Ecto neural progenitor cell (in vitro differentiated cells): ENCODE measurements at regions not wholly inside any gene's neighbourhood (a gene's known extent, or its start where the extent isn't known, plus 50 kb on each side); places are given as distances from the start of the nearest gene placed in this dataset.

Source experiments
- DNase-seq: peaks from one replicate; pipeline ENCODE4 v3.0.0-alpha.2; 2018; ENCODE audit warnings: low spot score

DNA sequence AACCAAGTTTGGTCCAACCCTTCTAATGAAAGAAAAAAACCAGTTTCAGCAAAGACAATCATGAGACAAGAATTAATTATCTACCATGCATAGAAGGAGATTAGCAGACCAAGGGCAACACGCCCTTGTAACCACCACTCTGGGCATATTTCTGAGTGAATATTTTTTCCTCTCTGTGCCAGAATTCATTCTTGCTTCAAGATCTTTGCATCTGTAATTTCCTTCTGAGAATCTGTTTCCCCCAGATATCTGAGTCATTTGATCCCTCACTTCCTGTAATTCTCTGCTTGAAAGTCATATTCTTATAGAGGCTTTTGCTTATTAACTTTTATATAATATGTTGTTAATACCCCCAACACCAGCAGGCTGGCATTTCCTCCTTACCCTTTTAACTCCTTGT lies 243.7 kb downstream of the SLC16A7 start:
- DNase-seq = no peak

DNA sequence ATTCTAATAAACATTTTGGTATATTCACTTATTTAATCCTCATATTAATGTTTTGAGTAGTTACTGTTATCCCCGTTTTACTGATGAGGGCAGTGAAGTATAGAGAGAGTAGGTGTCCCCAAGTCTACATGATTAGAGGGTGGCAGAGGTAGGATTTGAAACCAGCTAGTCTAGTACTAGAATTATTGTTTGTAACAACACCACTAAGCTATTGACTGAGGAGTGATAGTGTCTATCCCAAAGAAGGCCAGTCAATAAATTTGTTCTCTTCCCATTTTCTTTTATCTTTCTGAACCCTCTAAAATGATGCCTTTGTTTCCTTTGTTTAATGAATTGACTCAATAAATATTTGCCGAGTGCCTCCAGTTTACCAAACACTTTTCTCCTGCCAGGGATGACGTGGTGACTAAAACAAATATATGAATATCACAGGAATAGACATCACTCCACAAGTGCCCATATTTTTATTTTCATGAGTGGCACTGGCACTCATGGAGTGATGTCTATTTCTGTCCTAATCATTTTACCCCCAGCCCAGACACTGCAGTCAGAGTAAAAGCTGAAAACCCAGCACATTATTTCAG lies 247.5 kb downstream of the SLC16A7 start:
- no peak for DNase-seq

DNA sequence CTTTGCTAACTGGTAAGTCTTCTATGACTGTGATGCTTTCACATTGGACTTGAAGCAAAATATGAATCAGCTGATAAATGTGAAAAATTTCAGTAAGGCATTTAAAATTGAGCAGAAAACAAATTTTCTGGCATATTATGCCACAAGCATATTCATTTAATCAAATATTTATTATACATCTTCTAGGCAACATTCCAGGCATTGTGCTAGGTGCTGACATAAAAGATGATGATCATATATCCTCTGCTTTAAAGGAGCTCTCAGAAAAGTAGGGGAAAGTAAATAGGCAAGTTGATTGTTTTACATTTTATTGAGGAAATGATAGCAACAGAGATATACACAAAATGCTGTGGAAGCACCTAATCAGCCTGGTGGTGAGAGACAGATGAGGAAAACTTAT lies 248.9 kb downstream of the SLC16A7 start:
- DNase-seq = no peak

DNA sequence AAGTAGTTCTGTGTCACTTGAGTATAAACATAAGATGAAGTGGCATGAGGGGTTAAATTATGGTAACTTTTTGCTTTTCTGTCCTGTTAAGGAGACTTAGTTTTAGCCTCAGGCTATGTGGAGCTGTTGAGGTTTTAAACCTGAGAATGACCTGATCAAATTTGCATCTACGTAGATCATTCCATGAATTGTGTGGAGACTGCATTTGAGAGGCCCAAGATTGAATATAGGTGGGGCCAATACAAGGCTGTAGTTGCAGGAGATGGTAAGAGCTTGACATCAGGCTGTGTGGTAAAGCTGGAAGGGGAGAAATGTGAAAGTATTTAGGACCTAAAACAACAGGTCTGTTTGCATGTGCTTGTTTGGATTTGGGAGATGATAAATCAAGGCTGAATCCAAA lies 249.5 kb downstream of the SLC16A7 start:
- DNase-seq = no peak

DNA sequence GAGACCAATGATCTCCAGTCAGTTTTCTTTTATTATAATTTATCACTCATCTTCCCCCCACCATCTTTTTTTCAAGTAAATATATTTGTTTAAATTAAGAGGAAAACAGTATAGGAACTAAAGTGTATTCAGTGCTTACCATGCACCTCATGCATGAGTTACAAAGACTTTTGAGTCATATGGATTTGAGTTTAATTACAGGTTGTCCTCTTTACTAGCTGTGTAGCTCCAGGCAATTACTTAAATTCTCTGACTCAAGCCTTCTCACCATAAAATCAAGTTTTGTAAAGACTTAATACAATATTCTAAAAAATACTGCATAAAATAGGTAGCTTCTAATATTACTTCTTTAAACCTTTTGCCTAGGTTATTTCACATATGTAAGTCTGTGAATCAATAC lies 251.3 kb downstream of the SLC16A7 start:
- DNase-seq = no peak

DNA sequence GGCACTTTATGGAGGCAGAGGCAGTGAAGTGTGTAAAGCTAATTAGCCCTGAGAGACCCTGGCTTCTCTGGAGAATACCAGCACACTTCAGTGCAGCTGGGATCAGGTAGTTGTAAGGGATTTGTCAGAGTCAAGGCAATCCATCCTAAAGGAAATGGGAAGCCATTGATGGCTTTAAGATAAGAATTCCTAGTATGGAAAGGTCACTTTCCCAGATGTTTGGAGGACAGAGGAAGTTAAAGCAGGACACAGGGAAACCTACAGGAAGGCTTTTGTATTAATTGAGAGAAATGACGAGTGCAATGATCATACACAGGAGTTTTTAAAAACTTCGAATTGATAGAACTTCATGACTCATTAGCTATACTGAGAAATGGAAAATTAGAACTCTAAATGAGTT lies 254.4 kb downstream of the SLC16A7 start:
- DNase-seq = no peak

DNA sequence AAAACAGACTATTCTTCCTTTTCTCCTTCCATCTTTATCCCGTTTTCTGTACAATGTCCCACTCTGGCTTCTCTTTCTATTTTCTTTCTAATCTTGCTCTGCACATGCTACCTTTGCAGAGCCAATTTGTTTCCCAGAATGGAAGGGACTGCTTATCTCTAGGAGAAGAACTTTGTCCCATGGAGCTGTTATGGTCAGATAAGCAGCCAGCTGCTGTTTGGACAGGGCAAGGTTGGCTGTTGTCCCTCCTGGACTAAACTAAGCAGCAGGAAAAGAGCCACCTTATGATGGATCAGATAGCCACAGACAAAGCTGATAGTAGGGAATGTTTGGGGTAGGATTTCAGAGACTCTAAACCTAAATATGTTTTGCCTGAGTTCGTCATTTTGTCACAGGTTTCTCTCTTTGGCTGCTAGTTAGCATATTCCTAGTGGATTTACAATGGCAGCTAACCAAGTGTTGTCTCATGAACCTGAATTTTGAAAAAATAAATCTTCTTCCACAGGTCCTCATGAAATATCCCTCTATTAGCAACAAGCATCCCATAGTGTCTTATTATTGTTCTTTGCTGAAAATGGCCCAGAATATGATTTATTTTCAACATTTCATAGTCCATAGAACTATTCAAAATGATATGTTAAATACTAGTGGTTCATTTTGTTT lies 262.8 kb downstream of the SLC16A7 start:
- no peak for DNase-seq

DNA sequence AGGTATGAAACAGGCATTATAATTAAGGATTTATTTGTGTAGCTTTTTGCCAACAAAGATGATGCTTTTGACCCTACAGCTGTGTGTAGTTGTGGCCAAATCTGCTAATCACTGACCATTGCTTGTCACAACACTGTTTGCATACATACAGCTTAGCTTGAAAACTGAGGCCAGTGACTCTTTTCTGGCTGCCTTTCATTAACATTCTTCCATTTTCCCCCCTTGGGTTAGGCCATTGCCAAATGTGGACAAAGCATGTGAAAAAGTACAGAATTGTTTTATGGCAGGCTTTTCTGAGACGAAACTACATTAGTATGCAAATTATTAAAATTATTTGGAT lies 263.3 kb downstream of the SLC16A7 start:
- no peak for DNase-seq

DNA sequence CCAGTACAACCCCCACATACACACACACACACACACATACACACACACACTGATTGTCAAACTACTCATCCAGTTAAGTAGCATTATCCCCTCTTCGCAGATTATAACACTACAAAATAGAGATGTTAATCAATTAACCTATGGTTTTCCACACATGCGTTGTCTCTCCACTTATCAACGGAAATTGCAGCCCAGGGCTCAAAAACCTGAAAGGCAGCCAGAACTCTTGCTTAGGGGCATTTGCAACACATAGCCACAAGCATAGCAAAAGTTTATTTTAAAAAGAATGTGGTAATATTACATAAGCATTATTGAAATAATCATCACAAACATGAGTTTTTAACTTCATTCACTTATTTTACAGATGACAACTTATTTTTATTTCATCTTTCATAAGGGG lies 265.8 kb downstream of the SLC16A7 start:
- DNase-seq = no peak

DNA sequence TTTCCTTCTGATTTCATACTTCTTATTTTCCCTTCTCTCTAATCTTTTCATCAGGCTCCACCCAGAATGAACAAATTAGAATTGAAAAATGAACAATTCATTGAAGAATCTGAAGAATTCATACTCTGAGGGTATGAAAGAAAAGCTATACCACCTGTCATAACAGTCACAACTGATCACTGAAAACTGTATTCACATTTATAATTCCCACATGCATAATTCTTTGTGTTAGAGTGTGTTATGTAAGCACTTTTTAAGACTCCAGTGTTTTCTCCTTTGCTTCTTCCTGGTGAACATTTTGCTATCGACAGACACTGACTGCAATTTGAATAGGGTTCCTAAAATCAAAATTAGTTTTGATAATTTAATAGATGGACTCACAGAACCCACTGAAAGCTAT lies 271.2 kb downstream of the SLC16A7 start:
- no peak for DNase-seq

DNA sequence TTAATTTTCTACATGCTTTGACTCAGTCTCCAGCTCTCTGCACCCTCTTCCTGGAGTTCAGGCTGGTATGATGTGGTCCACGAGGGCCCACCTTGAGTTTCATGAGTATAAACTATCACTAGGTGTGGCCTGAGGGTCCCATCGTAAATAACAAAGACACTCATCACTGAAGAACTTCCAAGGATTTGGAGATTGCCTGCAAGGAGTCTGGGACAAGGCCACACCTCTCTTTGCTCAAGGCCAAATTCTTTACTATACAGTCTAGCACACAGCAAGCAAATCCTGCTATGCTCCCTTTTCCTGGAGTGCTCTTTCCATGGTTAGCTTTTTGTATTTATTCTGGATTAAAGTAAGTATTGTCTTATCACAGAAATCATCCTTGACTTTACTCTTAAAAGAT lies 271.9 kb downstream of the SLC16A7 start:
- DNase-seq = no peak

DNA sequence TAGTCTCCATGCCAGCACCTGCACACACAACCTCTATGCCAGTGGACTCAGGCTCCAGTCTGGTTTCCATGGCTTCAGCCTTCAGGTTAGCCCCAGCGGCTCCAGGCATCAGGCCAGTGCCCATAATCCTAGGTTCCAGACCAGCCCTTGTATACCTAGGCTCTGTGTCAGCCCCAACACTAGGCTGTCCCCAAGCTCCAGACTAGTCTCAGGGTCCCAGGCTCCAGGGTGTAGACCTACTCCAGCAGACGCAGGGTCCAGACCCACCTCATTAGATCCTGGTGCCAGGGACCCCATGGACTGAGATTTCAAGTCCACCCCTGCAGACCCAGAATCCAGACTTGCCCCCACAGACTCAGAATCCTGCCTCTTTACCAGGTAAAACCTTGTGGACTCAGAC lies 275.9 kb downstream of the SLC16A7 start:
- DNase-seq = no peak

DNA sequence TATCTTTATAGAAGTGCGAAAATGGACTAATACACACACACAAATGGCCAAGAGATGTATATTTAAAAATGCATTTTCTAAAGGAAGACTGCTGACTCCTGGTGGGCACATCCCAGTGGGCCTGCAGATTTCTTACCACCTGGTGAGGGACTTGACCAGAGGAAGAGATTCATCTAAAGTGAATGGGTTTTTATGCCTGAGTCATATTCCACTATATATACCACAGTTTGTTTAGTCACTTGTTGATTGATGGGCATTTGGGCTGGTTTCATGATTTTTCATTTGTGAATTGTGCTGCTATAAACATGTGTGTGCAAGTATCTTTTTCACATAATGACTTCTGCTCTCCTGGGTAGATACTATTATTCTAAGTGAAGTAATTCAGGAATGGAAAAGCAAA lies 277.3 kb downstream of the SLC16A7 start:
- no peak for DNase-seq

DNA sequence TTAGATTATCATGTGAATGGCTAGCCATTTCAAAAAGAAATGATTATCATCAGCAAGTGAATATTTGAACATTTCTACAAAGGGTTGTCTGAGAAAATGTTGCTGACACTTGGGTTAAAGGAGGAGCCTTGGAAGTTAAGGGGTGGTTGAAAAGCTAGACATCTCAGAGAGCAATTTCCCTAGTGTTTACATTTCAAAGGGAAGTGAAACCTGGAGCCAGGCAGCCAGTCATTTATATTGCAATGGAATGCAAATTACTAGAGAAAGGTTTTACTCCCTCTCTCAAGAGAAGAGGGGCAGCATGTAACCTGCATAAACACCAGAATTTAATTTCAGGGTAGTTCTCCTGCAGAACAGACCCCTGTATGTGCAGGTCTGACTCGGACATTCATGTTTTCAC lies 279.0 kb downstream of the SLC16A7 start:
- DNase-seq = no peak

DNA sequence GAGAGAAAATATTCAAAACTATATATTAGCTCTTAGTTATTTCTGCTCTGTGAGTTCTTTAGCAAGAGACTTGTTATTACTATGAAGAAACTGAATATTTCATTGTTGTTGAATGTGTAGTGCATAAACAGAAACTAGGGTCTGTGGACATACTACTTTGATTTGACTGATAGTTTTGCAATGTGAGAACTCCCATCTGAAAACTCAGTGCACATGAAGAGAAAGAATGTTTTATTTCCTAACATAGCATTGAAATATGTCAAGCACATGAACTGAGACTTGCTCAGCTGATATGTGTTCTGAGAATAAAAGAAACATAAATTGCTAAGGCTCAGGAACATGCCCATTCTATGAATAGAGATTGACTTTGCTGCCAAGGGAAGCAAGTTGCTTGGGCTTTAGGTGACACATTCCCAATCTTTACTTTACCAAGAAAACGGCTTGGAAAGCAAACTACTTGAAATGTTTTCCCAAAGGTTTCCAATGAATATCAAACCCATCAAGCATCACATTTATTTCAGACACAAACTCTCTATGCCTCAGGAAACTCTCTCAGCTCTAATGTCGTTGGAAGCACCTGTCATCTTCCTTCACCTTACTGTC lies 290.4 kb downstream of the SLC16A7 start:
- DNase-seq = no peak

DNA sequence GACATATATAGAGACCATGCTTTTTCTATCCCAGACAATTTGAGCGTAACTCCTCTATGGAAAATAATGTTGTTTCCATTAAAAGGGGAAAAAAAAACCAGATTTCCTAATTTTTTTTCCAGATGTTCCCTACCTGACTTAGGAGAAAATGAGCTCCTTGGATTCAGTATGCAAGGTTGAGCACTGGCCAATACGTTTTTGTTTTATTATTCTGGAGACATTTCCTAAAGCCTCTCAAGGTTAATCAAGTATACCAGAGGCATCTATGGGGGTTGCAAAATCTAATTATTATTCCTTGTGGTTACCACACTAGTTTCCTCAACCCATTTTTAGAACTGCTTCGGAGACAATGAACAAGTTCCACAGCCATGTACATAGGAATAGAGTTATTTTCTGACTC lies 291.3 kb downstream of the SLC16A7 start:
- DNase-seq = no peak

DNA sequence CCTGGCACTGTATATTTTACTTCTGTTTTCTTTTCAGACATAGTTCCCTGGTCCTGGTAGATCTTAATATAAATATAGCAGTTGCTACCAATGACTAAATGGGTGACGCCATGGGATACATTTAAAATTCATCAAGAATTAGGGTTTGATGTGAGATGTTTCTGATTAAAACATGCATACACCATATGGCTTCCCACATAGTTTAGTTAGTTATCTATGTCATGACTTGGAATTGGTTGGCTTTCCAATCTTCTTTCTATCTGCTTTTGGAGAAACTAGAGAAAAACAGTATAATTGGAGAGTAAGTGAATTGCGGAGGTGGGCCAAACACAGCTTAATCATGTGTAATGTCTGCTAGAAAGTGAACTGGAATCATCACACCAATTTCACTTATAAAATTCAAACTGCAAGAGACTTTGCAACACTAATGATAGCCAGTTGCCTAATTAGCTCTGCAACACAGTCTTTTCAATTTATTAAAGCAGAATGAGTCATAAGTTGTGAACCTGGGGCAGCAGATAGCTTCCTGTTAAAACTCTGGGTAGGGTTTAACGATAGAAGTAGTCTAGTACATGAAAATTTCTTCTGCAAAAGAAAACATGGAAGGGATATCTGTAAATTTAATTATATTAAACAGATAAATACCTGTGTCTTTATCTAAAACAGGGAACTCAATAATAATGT lies 295.2 kb downstream of the SLC16A7 start:
- no peak for DNase-seq

DNA sequence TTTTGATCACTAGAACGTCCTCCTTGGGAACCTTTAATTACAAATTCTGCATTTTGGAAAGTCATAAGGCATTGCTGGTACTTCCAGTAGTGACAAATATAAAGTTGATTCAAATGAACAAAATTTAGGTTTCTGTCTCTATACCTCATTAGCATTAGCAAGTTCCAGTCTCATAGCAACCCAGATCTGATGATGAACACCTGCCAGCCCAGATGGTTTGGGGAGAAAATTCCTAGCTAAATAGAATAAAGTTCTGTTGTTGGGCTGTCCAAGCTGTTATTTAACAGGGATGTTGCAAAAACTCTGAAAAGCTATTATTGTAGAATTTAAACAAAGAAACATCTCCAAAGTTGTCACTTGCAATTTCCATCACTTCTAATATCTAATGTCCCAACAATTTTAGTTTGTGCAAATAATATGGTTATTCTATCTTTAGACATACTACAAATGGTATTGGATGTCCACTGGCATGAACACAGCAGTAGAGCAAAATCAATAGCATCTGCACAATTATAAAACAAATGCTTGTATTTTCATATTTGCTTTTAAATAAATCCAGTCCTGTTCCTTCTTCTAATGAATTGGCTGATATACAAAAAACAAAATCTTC lies 299.4 kb downstream of the SLC16A7 start:
- no peak for DNase-seq

DNA sequence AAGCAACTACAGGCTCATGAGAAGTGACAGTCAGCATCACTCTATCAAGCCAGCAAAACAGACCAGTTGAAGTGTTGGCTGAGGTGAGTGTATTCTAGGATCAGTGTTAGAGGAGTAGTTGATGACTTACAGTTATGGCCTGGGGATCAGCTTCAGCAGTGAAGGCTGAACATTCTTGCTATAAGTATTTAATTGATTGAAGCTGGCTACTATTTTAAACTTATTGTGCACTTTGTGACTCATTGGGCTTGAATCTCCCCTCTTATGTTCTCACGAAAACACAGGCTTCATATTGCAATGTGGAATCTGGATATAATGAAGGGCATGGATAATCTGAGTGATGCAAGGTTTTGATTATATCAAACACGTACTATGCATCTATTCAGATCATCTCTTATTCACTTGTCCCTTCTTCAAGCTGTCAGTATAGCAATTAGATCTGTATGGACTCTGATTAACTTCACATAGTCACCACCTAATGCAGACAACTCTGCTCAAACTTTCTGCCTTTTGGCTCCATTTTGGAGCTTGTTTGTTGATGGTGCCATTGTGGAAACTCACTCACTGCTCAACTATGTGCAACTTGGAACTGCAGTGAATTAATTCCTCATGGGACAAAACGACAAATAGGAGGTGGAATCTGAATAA lies 309.2 kb downstream of the SLC16A7 start:
- no peak for DNase-seq

DNA sequence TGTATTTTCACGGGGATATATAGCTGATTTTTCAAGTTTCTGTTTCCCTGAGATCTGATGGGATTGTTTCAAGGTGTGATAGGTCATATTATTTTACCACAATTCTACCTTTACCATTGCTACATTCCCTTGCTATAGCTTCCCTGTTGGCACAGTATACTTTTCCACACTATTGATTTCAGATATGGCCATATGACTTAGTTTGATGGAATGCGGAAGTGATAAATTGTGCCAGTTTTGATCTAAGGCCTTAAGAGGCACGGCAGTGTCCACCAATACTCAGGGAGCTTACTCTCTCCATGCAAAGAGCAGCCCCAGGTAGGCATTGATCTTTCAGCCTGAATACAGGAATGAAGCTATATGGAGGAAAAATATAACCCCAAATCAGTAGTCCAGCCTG lies 315.7 kb downstream of the SLC16A7 start:
- DNase-seq = no peak

DNA sequence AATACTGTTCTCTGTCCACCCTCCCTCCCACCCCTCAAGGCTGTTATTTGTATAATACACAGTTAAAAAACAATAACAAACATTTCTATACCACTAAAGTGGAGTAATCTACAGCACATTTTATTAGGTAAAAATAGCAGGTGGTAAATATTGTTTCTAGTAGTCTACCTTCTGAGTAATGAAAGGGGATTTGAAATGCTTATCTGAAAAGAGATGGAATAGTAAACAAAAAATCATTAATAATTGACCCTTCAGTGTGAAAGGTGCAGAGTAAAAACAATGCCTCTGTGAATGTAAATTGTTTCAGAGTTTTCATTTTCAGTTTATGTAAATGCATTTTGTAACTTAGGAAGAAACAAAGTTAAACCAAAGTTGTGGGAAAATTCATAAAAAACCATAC lies 321.2 kb downstream of the SLC16A7 start:
- DNase-seq = no peak

DNA sequence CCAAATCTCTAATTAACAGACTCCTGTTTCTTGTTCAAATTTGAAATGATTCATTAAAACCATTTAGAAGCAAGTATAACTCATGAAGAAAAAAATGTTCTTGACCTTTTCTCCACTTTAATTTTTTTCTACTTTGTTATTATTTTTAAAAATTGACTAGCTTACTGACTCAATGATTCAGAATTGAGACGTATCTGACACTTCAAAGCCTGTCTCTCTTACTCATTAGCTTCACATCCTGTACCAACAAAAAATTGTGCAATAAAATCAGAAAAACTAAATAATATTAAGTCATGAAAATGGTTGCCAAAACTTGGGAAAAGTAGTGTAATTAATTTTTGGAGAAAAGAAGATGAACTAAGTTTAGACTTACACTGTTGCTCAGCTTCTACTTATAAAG lies 331.2 kb downstream of the SLC16A7 start:
- no peak for DNase-seq

DNA sequence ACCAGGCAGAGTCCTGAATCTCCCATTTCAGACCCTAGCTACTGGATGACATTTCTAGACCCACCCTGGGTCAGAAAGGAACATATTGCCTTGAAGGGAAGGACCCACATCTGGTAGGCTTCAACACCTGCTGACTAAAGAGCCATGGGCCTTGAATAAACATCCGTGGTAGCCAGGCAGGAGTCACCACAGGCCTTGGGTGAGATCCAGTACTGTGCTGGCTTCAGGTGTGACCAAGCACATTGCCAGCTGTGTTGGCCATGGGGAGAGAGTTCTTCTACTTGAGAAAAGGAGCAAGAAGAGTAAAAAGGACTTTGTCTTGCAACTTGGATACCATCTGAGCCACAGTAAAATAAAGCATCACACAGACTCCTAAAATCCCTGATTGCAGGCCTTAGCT lies 332.6 kb downstream of the SLC16A7 start:
- DNase-seq = no peak
